ENCODE measurements at regions not wholly inside any gene's neighbourhood (a gene's known extent, or its start where the extent isn't known, plus 50 kb on each side); places are given as distances from the start of the nearest gene placed in this dataset.

DNA sequence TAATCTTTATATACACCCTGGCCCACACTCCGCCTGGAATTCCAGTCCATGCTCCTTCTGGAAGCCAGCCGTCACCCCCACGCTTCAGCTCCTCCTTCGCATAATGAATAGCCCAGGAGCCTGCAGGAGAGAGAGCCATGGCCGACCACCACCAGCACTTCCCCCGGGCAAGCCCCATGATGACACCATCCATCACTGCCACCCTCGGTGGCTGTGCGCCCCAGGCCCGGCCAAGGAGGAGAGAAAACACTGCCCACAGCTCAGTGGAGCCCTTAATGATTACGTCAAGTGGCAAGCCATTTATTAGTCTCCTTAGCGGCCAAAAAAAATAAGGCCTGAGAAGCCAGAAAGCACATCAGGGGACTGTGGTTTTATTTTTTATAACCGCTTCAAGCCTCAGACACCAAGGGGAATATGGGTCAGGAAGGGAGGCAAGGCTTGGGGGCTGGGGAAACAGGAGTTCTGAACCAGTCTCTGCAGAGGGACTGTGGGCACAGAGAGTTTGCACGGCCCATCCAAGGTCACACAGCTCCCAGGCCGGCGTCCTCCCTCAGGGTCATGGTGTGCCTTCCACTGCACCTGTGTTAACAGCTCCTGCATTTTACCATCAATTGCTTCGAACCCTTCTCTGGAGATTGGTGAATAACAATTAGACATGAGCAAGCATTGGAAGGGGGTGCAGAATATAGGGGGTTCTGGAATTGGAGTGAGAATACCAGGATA is 134.3 kb downstream of the MN1 start:
- H3K4ac ChIP-seq (ENCODE audit: low read depth, low read length) = no peak overlapping the region
- no CpG with 5 or more reads among the region's 16 CpGs for WGBS (ENCODE audit: extremely low coverage, insufficient read length, low lambda C conversion rate)
- H4K8ac ChIP-seq (replicated peaks; ENCODE audit: insufficient read length, low read depth, low read length) = no peak overlapping the region
- Mint-ChIP-seq H3K27me3 (ENCODE audit: low read depth) (peaks cover 2% of the 10 kb centered on the region), H3K27ac (peak overlapping the region in 1 of 3 experiments; percentile 92; a peak in 1 of 7 replicates), H3K36me3 (ENCODE audit: insufficient read depth in 1 of 3, low read depth in 3 of 3) (peaks cover 7 to 9% (median 7%) of the 10 kb centered on the region in 3 experiments; a peak in 6 of 7 replicates), H3K4me1 (peaks cover 38 to 46% of the 10 kb centered on the region in 2 experiments), H3K4me3 (no peak overlapping the region; a peak in 1 of 5 replicates), H3K9me3 (peaks cover 4 to 5% of the 10 kb centered on the region in 2 experiments)
- H3K79me1 ChIP-seq (ENCODE audit: insufficient read depth, low read depth, low read length, poor library complexity, severe bottlenecking) = no peaks in the 10 kb centered on the region
- TF ChIP-seq, protein P1, sequence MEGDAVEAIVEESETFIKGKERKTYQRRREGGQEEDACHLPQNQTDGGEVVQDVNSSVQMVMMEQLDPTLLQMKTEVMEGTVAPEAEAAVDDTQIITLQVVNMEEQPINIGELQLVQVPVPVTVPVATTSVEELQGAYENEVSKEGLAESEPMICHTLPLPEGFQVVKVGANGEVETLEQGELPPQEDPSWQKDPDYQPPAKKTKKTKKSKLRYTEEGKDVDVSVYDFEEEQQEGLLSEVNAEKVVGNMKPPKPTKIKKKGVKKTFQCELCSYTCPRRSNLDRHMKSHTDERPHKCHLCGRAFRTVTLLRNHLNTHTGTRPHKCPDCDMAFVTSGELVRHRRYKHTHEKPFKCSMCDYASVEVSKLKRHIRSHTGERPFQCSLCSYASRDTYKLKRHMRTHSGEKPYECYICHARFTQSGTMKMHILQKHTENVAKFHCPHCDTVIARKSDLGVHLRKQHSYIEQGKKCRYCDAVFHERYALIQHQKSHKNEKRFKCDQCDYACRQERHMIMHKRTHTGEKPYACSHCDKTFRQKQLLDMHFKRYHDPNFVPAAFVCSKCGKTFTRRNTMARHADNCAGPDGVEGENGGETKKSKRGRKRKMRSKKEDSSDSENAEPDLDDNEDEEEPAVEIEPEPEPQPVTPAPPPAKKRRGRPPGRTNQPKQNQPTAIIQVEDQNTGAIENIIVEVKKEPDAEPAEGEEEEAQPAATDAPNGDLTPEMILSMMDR (conservative IDR thresholded peaks at IDR 0.05) = no peak
- H3K4me2 ChIP-seq (ENCODE audit: insufficient read depth, insufficient read length, low read length) = no peak overlapping the region
- no peaks in the 10 kb centered on the region for H4K20me1 ChIP-seq (ENCODE audit: control insufficient read depth, insufficient read depth, insufficient read length)
- H3K23ac ChIP-seq (ENCODE audit: insufficient read length, low read depth, low read length) = no peak overlapping the region
- no peak overlapping the region for H2BK20ac ChIP-seq (ENCODE audit: low read depth, low read length, poor library complexity, severe bottlenecking)
- H3T11ph ChIP-seq (ENCODE audit: low read length) = no peak overlapping the region
- no peak overlapping the region for H2BK15ac ChIP-seq (ENCODE audit: low read depth, low read length)
- H3K18ac ChIP-seq (ENCODE audit: insufficient read length, low read depth, low read length) = no peak overlapping the region
- H2BK120ac ChIP-seq (ENCODE audit: low read depth, low read length, poor library complexity, severe bottlenecking) = no peak overlapping the region
- no peak overlapping the region for H3K27ac ChIP-seq (ENCODE audit: insufficient read length, low read depth, low read length)
- H2BK5ac ChIP-seq (ENCODE audit: insufficient read length, low read length) = no peak overlapping the region
- no peak overlapping the region for H3K9ac ChIP-seq (ENCODE audit: extremely low read depth, insufficient read length, low read length)
- H3K79me2 ChIP-seq (ENCODE audit: insufficient read depth, low read length) = no peaks in the 10 kb centered on the region
- H3K27me3 ChIP-seq (ENCODE audit: insufficient read depth, low read length) = no peaks in the 10 kb centered on the region
- H2AK5ac ChIP-seq (ENCODE audit: insufficient read length, low read length) = no peak overlapping the region
- no peaks in the 10 kb centered on the region for H3K23me2 ChIP-seq (ENCODE audit: insufficient read length, low read depth, low read length, poor library complexity, severe bottlenecking)
- peaks cover 3% of the 10 kb centered on the region; the same call in 1 of the 2 replicates for H3K4me1 ChIP-seq (ENCODE audit: insufficient read depth, low read length)
- DNase-seq = no peak
- no peak overlapping the region for H2BK12ac ChIP-seq (ENCODE audit: insufficient read length, low read depth, low read length)
- no peak overlapping the region for H4K91ac ChIP-seq (ENCODE audit: insufficient read length, low read depth, low read length)
- H3K9me3 ChIP-seq (ENCODE audit: control insufficient read depth, low read depth, low read length) = no peaks in the 10 kb centered on the region
- no peak overlapping the region for H2AFZ ChIP-seq (ENCODE audit: low read length)
- H3K56ac ChIP-seq (ENCODE audit: insufficient read length, low read depth, low read length) = no peak overlapping the region
- H4K5ac ChIP-seq (ENCODE audit: insufficient read length, low read depth, low read length) = no peak overlapping the region
- H3K14ac ChIP-seq (ENCODE audit: insufficient read depth, low read length) = no peak overlapping the region
